ENCODE measurements at regions not wholly inside any gene's neighbourhood (a gene's known extent, or its start where the extent isn't known, plus 50 kb on each side); places are given as distances from the start of the nearest gene placed in this dataset.

DNA sequence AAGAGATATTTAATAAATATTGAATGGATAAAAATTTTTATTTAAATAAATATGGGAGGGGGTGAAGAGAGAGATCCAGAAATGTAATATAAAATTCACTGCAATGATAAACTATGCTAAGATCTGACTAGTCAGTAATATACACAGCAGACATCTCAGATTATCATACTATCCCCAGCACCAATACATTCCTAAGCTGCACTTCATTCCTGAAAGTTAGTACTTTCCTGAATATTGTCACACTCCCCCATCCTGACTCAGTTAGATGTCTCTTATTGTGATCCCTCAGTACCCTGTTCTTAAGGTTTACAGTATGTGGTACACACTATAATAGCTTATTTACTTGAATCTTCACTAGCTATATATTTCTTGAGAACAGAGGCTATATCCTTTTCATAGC is 88.3 kb upstream of the KCNQ5 start:
- no peak overlapping the region for H3K4me3 ChIP-seq
- TF ChIP-seq, protein P1, sequence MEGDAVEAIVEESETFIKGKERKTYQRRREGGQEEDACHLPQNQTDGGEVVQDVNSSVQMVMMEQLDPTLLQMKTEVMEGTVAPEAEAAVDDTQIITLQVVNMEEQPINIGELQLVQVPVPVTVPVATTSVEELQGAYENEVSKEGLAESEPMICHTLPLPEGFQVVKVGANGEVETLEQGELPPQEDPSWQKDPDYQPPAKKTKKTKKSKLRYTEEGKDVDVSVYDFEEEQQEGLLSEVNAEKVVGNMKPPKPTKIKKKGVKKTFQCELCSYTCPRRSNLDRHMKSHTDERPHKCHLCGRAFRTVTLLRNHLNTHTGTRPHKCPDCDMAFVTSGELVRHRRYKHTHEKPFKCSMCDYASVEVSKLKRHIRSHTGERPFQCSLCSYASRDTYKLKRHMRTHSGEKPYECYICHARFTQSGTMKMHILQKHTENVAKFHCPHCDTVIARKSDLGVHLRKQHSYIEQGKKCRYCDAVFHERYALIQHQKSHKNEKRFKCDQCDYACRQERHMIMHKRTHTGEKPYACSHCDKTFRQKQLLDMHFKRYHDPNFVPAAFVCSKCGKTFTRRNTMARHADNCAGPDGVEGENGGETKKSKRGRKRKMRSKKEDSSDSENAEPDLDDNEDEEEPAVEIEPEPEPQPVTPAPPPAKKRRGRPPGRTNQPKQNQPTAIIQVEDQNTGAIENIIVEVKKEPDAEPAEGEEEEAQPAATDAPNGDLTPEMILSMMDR (IDR thresholded peaks at IDR 0.05): no peak
- no peak overlapping the region for H3K27ac ChIP-seq
- H3K9me3 ChIP-seq: no peaks in the 10 kb centered on the region
- no peak for ATAC-seq
- H3K36me3 ChIP-seq: no peaks in the 10 kb centered on the region
- intact Hi-C loops (cut with DNase I): no loop called here
- H3K27me3 ChIP-seq: no peaks in the 10 kb centered on the region
- H3K4me1 ChIP-seq: no peaks in the 10 kb centered on the region
- no peak for DNase-seq

DNA sequence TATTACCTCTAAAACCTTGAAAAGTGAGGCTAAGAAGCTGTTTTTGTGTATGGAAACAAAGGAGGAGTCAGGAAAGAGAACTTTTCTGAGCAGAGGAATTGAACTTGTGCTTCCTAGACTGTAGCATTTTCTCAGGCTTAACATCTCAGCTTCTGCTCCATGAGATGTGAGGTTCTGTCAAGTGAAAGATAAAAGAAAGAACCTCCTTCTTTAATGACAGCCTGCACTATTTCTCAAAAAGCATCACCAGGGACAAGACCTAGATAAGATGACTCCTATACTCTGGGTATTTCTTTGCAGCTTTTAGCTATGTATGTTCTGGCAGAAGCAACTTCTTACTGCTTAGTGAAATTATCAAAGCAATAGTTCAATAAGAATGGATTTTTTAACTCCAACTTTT is 87.6 kb upstream of the KCNQ5 start:
- DNase-seq (no peak), ATAC-seq (no peak)
- Histone ChIP-seq H3K9me3 (no peaks in the 10 kb centered on the region), H3K36me3 (no peaks in the 10 kb centered on the region), H3K27me3 (no peaks in the 10 kb centered on the region), H3K4me1 (no peaks in the 10 kb centered on the region), H3K27ac (no peak overlapping the region), H3K4me3 (no peak overlapping the region)
- intact Hi-C loops (cut with DNase I): no loop called here
- TF ChIP-seq, protein P1 (IDR thresholded peaks at IDR 0.05): no peak

DNA sequence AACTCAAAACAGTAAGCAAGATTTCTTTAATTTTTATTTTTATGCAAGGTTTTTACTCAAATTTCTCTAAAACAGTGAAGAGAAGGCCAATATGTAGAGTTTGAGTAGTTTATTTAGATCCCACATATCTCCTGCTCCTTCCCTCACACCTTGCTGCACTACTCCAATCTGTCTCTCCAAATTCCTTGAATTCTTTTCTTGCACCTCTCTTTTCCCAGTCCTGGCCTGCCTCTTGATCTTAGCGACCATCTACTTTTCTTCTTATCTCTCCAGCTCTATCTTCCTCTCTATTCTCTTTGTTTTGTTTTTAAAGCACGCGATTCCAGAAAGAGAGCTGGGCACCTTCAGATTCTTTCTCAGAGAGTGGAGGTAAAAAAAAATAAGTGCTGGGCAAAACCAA is 86.7 kb upstream of the KCNQ5 start:
- no peaks in the 10 kb centered on the region for H3K27me3 ChIP-seq
- intact Hi-C loops (cut with DNase I): no loop called here
- H3K36me3 ChIP-seq: no peaks in the 10 kb centered on the region
- H3K4me1 ChIP-seq: no peaks in the 10 kb centered on the region
- TF ChIP-seq, protein P1 (IDR thresholded peaks at IDR 0.05): no peak
- H3K9me3 ChIP-seq: no peaks in the 10 kb centered on the region
- no peak for ATAC-seq
- DNase-seq: no peak
- H3K4me3 ChIP-seq: no peak overlapping the region
- no peak overlapping the region for H3K27ac ChIP-seq

DNA sequence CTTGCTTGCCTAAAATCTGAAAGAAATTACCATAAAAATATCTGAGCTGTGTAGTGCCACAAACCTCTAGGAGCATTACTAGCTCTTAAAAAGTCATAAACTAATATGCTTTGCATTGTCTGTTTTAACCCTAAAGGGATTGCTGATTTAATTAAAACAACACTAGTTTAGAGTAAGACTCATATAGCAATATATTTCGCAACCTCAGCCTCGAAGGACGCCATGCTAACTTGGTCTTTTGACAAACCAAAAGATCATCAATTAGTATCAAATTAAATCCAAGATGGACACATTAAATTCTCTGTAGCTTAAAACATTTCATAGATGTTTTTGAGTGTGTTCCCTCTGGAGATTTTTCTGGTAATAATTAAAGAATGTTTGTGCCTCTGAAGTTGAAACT is 74.8 kb upstream of the KCNQ5 start:
- Histone ChIP-seq H3K4me1 (no peaks in the 10 kb centered on the region), H3K9me3 (no peaks in the 10 kb centered on the region), H3K36me3 (no peaks in the 10 kb centered on the region), H3K27ac (no peak overlapping the region), H3K27me3 (no peaks in the 10 kb centered on the region), H3K4me3 (no peak overlapping the region)
- intact Hi-C loops (cut with DNase I): no loop called here
- DNase-seq (no peak), ATAC-seq (no peak)
- TF ChIP-seq, protein P1 (IDR thresholded peaks at IDR 0.05): no peak

DNA sequence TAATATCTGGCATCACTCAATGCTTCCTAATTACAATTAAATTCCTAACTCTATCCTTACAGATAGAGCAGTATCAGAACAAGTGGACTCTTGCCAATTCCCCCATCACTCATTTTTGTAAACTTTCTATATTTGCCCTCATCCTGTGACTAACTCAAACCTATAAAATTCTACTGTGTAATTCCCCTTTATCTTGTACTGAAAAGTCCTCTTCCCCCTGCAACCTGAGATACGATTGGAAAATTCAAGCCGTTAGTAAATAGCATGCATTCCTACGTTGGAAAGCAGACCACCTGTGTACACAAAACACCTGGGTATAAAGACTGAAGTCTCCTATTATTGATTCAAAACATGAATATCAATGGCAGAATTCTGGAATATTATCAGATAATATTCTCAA is 70.4 kb upstream of the KCNQ5 start:
- Histone ChIP-seq H3K36me3 (no peaks in the 10 kb centered on the region), H3K4me1 (no peaks in the 10 kb centered on the region), H3K4me3 (no peak overlapping the region), H3K9me3 (no peaks in the 10 kb centered on the region), H3K27me3 (no peaks in the 10 kb centered on the region), H3K27ac (no peak overlapping the region)
- TF ChIP-seq, protein P1 (IDR thresholded peaks at IDR 0.05): no peak
- intact Hi-C loops (cut with DNase I): no loop called here
- no peak for ATAC-seq
- no peak for DNase-seq

DNA sequence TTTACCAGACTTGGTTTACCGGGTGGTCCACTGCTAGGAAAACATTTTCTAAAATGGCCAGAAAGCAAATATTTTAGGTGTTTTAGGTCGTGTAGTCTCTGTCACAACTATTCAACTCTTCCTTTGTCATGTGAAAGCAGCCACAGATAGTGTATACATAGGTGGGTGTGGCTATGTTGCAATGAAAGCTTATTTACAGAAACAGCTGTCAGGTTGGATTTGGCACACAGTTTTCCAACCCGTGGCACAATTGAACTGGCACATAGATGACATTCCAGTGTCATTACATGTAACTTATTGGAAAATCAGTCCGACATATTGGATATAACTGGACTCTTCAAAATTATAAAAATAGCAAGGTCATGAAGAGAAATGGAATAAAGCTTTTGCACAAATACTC is 68.9 kb upstream of the KCNQ5 start:
- no peak for ATAC-seq

More for the DNA sequence above, 68.9 kb upstream of the KCNQ5 start:
- Histone ChIP-seq H3K27me3 (no peaks in the 10 kb centered on the region), H3K9me3 (no peaks in the 10 kb centered on the region), H3K4me3 (no peak overlapping the region), H3K36me3 (no peaks in the 10 kb centered on the region), H3K27ac (no peak overlapping the region), H3K4me1 (no peaks in the 10 kb centered on the region)
- TF ChIP-seq, protein P1 (IDR thresholded peaks at IDR 0.05): no peak
- DNase-seq: no peak
- intact Hi-C loops (cut with DNase I): no loop called here
